ENCODE measurements at regions not wholly inside any gene's neighbourhood (a gene's known extent, or its start where the extent isn't known, plus 50 kb on each side); places are given as distances from the start of the nearest gene placed in this dataset.

- Mint-ChIP-seq H3K4me1 (ENCODE audit: low read depth) (peaks cover 14% of the 10 kb centered on the region), H3K27me3 (peaks cover 45% of the 10 kb centered on the region), H3K36me3 (ENCODE audit: low read depth) (no peaks in the 10 kb centered on the region), H3K9me3 (no peaks in the 10 kb centered on the region), H3K27ac (no peak overlapping the region), H3K4me3 (no peak overlapping the region)
- intact Hi-C loops (cut with micrococcal nuclease): no loop called here
Observed at GRCh38 chr6:43987838-43988439, 139.3 kb downstream of the MRPL14 start.

- Mint-ChIP-seq H3K4me1 (ENCODE audit: low read depth) (peaks cover 8% of the 10 kb centered on the region), H3K36me3 (ENCODE audit: low read depth) (no peaks in the 10 kb centered on the region), H3K4me3 (no peak overlapping the region), H3K27me3 (peaks cover 46% of the 10 kb centered on the region), H3K9me3 (no peaks in the 10 kb centered on the region), H3K27ac (no peak overlapping the region)
- intact Hi-C loops (cut with micrococcal nuclease): no loop called here
Observed at GRCh38 chr6:43986177-43986825, 141.0 kb downstream of the MRPL14 start.

- Mint-ChIP-seq H3K36me3 (ENCODE audit: low read depth) (no peaks in the 10 kb centered on the region), H3K27me3 (peaks cover 49% of the 10 kb centered on the region), H3K27ac (no peak overlapping the region), H3K4me1 (ENCODE audit: low read depth) (no peaks in the 10 kb centered on the region), H3K9me3 (no peaks in the 10 kb centered on the region), H3K4me3 (no peak overlapping the region)
- intact Hi-C loops (cut with micrococcal nuclease): no loop called here
Observed at GRCh38 chr6:43985329-43985728, 141.9 kb downstream of the MRPL14 start.

GRCh38 chr6:43984442-43985321, 142.6 kb downstream of the MRPL14 start:
- H3K36me3 Mint-ChIP-seq (ENCODE audit: low read depth): no peaks in the 10 kb centered on the region
- no peak overlapping the region for H3K27ac Mint-ChIP-seq
- no peaks in the 10 kb centered on the region for H3K4me1 Mint-ChIP-seq (ENCODE audit: low read depth)
- H3K4me3 Mint-ChIP-seq: no peak overlapping the region
- intact Hi-C loops (cut with micrococcal nuclease): no loop called here
- no peaks in the 10 kb centered on the region for H3K9me3 Mint-ChIP-seq
- peaks cover 50% of the 10 kb centered on the region for H3K27me3 Mint-ChIP-seq

GRCh38 chr6:43983632-43984031, 143.6 kb downstream of the MRPL14 start:
- Mint-ChIP-seq H3K4me1 (ENCODE audit: low read depth) (peaks cover 10% of the 10 kb centered on the region), H3K27me3 (peaks cover 45% of the 10 kb centered on the region), H3K4me3 (no peak overlapping the region), H3K27ac (no peak overlapping the region), H3K9me3 (no peaks in the 10 kb centered on the region), H3K36me3 (ENCODE audit: low read depth) (no peaks in the 10 kb centered on the region)
- intact Hi-C loops (cut with micrococcal nuclease): no loop called here

- Mint-ChIP-seq H3K4me3 (no peak overlapping the region), H3K27ac (no peak overlapping the region), H3K4me1 (ENCODE audit: low read depth) (peaks cover 14% of the 10 kb centered on the region), H3K27me3 (peaks cover 45% of the 10 kb centered on the region), H3K9me3 (no peaks in the 10 kb centered on the region), H3K36me3 (ENCODE audit: low read depth) (no peaks in the 10 kb centered on the region)
- intact Hi-C loops (cut with micrococcal nuclease): no loop called here
Observed at GRCh38 chr6:43983191-43983590, 144.1 kb downstream of the MRPL14 start.

- Mint-ChIP-seq H3K27ac (peak overlapping the region; percentile 8), H3K4me1 (ENCODE audit: low read depth) (peaks cover 24% of the 10 kb centered on the region), H3K36me3 (ENCODE audit: low read depth) (no peaks in the 10 kb centered on the region), H3K4me3 (no peak overlapping the region), H3K9me3 (no peaks in the 10 kb centered on the region), H3K27me3 (peaks cover 42% of the 10 kb centered on the region)
- intact Hi-C loops (cut with micrococcal nuclease): no loop called here
Observed at GRCh38 chr6:43982084-43982625, 145.1 kb downstream of the MRPL14 start.

- Mint-ChIP-seq H3K9me3 (no peaks in the 10 kb centered on the region), H3K36me3 (ENCODE audit: low read depth) (no peaks in the 10 kb centered on the region), H3K27me3 (peaks cover 35% of the 10 kb centered on the region), H3K27ac (peak overlapping the region; percentile 28), H3K4me3 (no peak overlapping the region), H3K4me1 (ENCODE audit: low read depth) (peaks cover 30% of the 10 kb centered on the region)
- intact Hi-C loops (cut with micrococcal nuclease): no loop called here
Observed at GRCh38 chr6:43981363-43981990, 145.8 kb downstream of the MRPL14 start.

- intact Hi-C loops (cut with micrococcal nuclease): no loop called here
- H3K27ac Mint-ChIP-seq: no peak overlapping the region
- peaks cover 30% of the 10 kb centered on the region for H3K4me1 Mint-ChIP-seq (ENCODE audit: low read depth)
- peaks cover 27% of the 10 kb centered on the region for H3K27me3 Mint-ChIP-seq
- no peaks in the 10 kb centered on the region for H3K36me3 Mint-ChIP-seq (ENCODE audit: low read depth)
- H3K9me3 Mint-ChIP-seq: no peaks in the 10 kb centered on the region
- H3K4me3 Mint-ChIP-seq: no peak overlapping the region
Observed at GRCh38 chr6:43980004-43980795, 147.1 kb downstream of the MRPL14 start.

GRCh38 chr6:43979525-43979924, 147.7 kb downstream of the MRPL14 start:
- no peaks in the 10 kb centered on the region for H3K9me3 Mint-ChIP-seq
- no peak overlapping the region for H3K27ac Mint-ChIP-seq
- no peaks in the 10 kb centered on the region for H3K36me3 Mint-ChIP-seq (ENCODE audit: low read depth)
- intact Hi-C loops (cut with micrococcal nuclease): loop anchor here (5.0 kb wide), 1 partner anchor 93 kb away; no protein-coding TSS in a partner anchor
- peaks cover 24% of the 10 kb centered on the region for H3K27me3 Mint-ChIP-seq
- peaks cover 30% of the 10 kb centered on the region for H3K4me1 Mint-ChIP-seq (ENCODE audit: low read depth)
- no peak overlapping the region for H3K4me3 Mint-ChIP-seq

- peak overlapping the region; percentile 20 for H3K4me3 Mint-ChIP-seq
- intact Hi-C loops (cut with micrococcal nuclease): loop anchor here (5.0 kb wide), 1 partner anchor 94 kb away; no protein-coding TSS in a partner anchor
Observed at GRCh38 chr6:43978473-43979346, 148.5 kb downstream of the MRPL14 start.

GRCh38 chr6:43977404-43978111, 149.7 kb downstream of the MRPL14 start:
- peak overlapping the region; percentile 83 for H3K27ac Mint-ChIP-seq

More at GRCh38 chr6:43978473-43979346, 148.5 kb downstream of the MRPL14 start:
- Mint-ChIP-seq H3K36me3 (ENCODE audit: low read depth) (no peaks in the 10 kb centered on the region), H3K9me3 (no peaks in the 10 kb centered on the region), H3K4me1 (ENCODE audit: low read depth) (peaks cover 30% of the 10 kb centered on the region), H3K27me3 (peaks cover 27% of the 10 kb centered on the region), H3K27ac (peak overlapping the region; percentile 83)

More at GRCh38 chr6:43977404-43978111, 149.7 kb downstream of the MRPL14 start:
- Mint-ChIP-seq H3K4me1 (ENCODE audit: low read depth) (peaks cover 37% of the 10 kb centered on the region), H3K9me3 (no peaks in the 10 kb centered on the region), H3K27me3 (peaks cover 27% of the 10 kb centered on the region), H3K4me3 (no peak overlapping the region), H3K36me3 (ENCODE audit: low read depth) (no peaks in the 10 kb centered on the region)
- intact Hi-C loops (cut with micrococcal nuclease): loop anchor here (2.0 to 5.0 kb wide), 2 partner anchors 81 to 95 kb away; no protein-coding TSS in a partner anchor

All from dendritic cell treated with granulocyte-macrophage colony-stimulating factor and Interleukin-4, amounts not matched to agents 40 ng/mL and 50 ng/mL, for 4 days (primary cell).